Natural killer cell (primary cell): ENCODE measurements at regions not wholly inside any gene's neighbourhood (a gene's known extent, or its start where the extent isn't known, plus 50 kb on each side); places are given as distances from the start of the nearest gene placed in this dataset.

ENCODE experiments used
- ATAC-seq, 3 donors: fragments of 150-1000 bp in 2 of 3; fragments of 200-7000 bp in 1 of 3; cut with Tn5 transposase; 1 replicate in 1 of 3; 2 replicates in 2 of 3; pipeline ENCODE4 v1.10.0; 2021; ENCODE audit warnings: mild to moderate bottlenecking in 2 of 3, moderate library complexity in 2 of 3
- DNase-seq, 2 donors: peaks; one replicate each; pipeline versions ENCODE4 v3.0.0 to v3.0.0-alpha.2; 2013 to 2021; ENCODE audit warnings: mixed read lengths in 1 of 2
- H3K27ac ChIP-seq: one replicate; pipeline ENCODE4 v1.5.1; 2013; ENCODE audit warnings: mild to moderate bottlenecking, low read length
- H3K27me3 ChIP-seq: one replicate; pipeline ENCODE4 v1.6.1; 2013; ENCODE audit warnings: low read length; ENCODE audit not compliant: control insufficient read depth, insufficient read depth
- H3K36me3 ChIP-seq: one replicate; pipeline ENCODE4 v1.6.1; 2013; ENCODE audit warnings: low read length; ENCODE audit not compliant: control insufficient read depth, insufficient read depth
- H3K4me1 ChIP-seq: one replicate; pipeline ENCODE4 v1.6.1; 2013; ENCODE audit warnings: low read length; ENCODE audit not compliant: control insufficient read depth, insufficient read depth
- H3K4me3 ChIP-seq: one replicate; pipeline ENCODE4 v1.5.1; 2013; ENCODE audit warnings: low read length
- H3K9me3 ChIP-seq: one replicate; pipeline ENCODE4 v1.6.1; 2013; ENCODE audit warnings: low read length; ENCODE audit not compliant: control insufficient read depth, insufficient read depth
- H3K27ac Mint-ChIP-seq, 2 donors: one replicate each; pipeline ENCODE4 v1.8.0; 2022; ENCODE audit warnings: mild to moderate bottlenecking in 2 of 2, mixed read lengths in 2 of 2, moderate library complexity in 1 of 2
- H3K27me3 Mint-ChIP-seq, 2 donors: one replicate each; pipeline ENCODE4 v1.8.0; 2022; ENCODE audit warnings: low read depth in 2 of 2, mixed read lengths in 2 of 2
- H3K36me3 Mint-ChIP-seq: one replicate; pipeline ENCODE4 v1.8.0; 2022; ENCODE audit warnings: mixed read lengths
- H3K4me1 Mint-ChIP-seq, 2 donors: one replicate each; pipeline ENCODE4 v1.8.0; 2022; ENCODE audit warnings: mixed read lengths in 2 of 2
- H3K4me3 Mint-ChIP-seq: one replicate; pipeline ENCODE4 v1.8.0; 2022; ENCODE audit warnings: mild to moderate bottlenecking, moderate library complexity, mixed read lengths
- H3K9me3 Mint-ChIP-seq, 2 donors: one replicate each; pipeline ENCODE4 v1.8.0; 2022; ENCODE audit warnings: mixed read lengths in 2 of 2
- CTCF ChIP-seq: fragments of 200-600 bp; IDR thresholded peaks from one replicate; pipeline ENCODE4 v1.8.0; 2022; ENCODE audit warnings: antibody characterized with exemption
- WGBS: methylation state at CpG from one replicate; pipeline ENCODE4 v1.1.7; 2013; ENCODE audit warnings: missing lambda C conversion rate; ENCODE audit not compliant: insufficient coverage; 5-methylcytosine and 5-hydroxymethylcytosine counted together
- intact Hi-C: fragments of 100-400 bp; cut with micrococcal nuclease; formaldehyde crosslinking; loops from one replicate; pipeline ENCODE4 v1.14.2; 2022

- ATAC-seq (no peak), DNase-seq (no peak)
- H3K4me3 ChIP-seq = no peak overlapping the region
- H3K36me3 ChIP-seq = no peaks in the 10 kb centered on the region
- H3K27ac ChIP-seq = no peak overlapping the region
- no peak for TF ChIP-seq CTCF
- Mint-ChIP-seq H3K36me3 (no peaks in the 10 kb centered on the region), H3K27ac (no peak overlapping the region), H3K4me3 (no peak overlapping the region), H3K9me3 (no peaks in the 10 kb centered on the region), H3K4me1 (no peaks in the 10 kb centered on the region), H3K27me3 (peaks cover 13 to 38% of the 10 kb centered on the region in 2 donors)
- no peaks in the 10 kb centered on the region for H3K4me1 ChIP-seq
- WGBS = 79% methylated on average over 3 of the region's 4 CpGs
- H3K9me3 ChIP-seq = no peaks in the 10 kb centered on the region
- intact Hi-C loops = no loop called here
- H3K27me3 ChIP-seq = peaks cover 5% of the 10 kb centered on the region
These were observed 330.3 kb upstream of the THBS1 start for GRCh38 chr15:39250460-39251186.

- H3K4me1 Mint-ChIP-seq = no peaks in the 10 kb centered on the region
- Histone ChIP-seq H3K9me3 (no peaks in the 10 kb centered on the region), H3K36me3 (no peaks in the 10 kb centered on the region), H3K27ac (no peak overlapping the region), H3K4me3 (no peak overlapping the region), H3K4me1 (no peaks in the 10 kb centered on the region), H3K27me3 (peaks cover 5% of the 10 kb centered on the region)
- ATAC-seq (no peak), DNase-seq (peak in 1 of 2 donors; percentile 3)
- no peaks in the 10 kb centered on the region for H3K36me3 Mint-ChIP-seq
- H3K27me3 Mint-ChIP-seq = peaks cover 13 to 30% of the 10 kb centered on the region in 2 donors
- no peaks in the 10 kb centered on the region for H3K9me3 Mint-ChIP-seq
- H3K4me3 Mint-ChIP-seq = no peak overlapping the region
- intact Hi-C loops = no loop called here
- H3K27ac Mint-ChIP-seq = no peak overlapping the region
- TF ChIP-seq CTCF = no peak
- 50% methylated on average over 2 of the region's 3 CpGs for WGBS
These were observed 329.3 kb upstream of the THBS1 start for GRCh38 chr15:39251413-39252133.

- H3K27me3 Mint-ChIP-seq = peaks cover 13 to 30% of the 10 kb centered on the region in 2 donors
- H3K4me3 Mint-ChIP-seq = no peak overlapping the region
- no peaks in the 10 kb centered on the region for H3K9me3 Mint-ChIP-seq
- 88% methylated on average over 4 of the region's 4 CpGs for WGBS
- H3K4me1 ChIP-seq = no peaks in the 10 kb centered on the region
- no peak overlapping the region for H3K4me3 ChIP-seq
- no peak for ATAC-seq
- H3K36me3 ChIP-seq = no peaks in the 10 kb centered on the region
- no peaks in the 10 kb centered on the region for H3K9me3 ChIP-seq
- peaks cover 5% of the 10 kb centered on the region for H3K27me3 ChIP-seq
- no peaks in the 10 kb centered on the region for H3K36me3 Mint-ChIP-seq
- H3K27ac Mint-ChIP-seq = no peak overlapping the region
- TF ChIP-seq CTCF = no peak
- no peak for DNase-seq
- H3K27ac ChIP-seq = no peak overlapping the region
- intact Hi-C loops = no loop called here
- no peaks in the 10 kb centered on the region for H3K4me1 Mint-ChIP-seq
These were observed 328.8 kb upstream of the THBS1 start for GRCh38 chr15:39252134-39252470.
